HG02852 (cell line): ENCODE measurements at regions not wholly inside any gene's neighbourhood (a gene's known extent, or its start where the extent isn't known, plus 50 kb on each side); places are given as distances from the start of the nearest gene placed in this dataset.
"Not testable (repeated sequence)": the region's sequence is repeated elsewhere in the genome, so short reads cannot be mapped to it uniquely, and the experiment has no call there.

Experiments used
- ATAC-seq: cut with Tn5 transposase; IDR thresholded peaks from one replicate; pipeline ENCODE4 v1.9.1; 2021; ENCODE audit warnings: mild to moderate bottlenecking, moderate library complexity; ENCODE audit not compliant: unreplicated experiment

GRCh38 chr4:170729897-170730296 lies 640.1 kb upstream of the AADAT start:
- no peak for ATAC-seq

- no peak for ATAC-seq
Observed at GRCh38 chr4:170729236-170729635, 639.5 kb upstream of the AADAT start.

GRCh38 chr4:170724191-170724590 lies 634.4 kb upstream of the AADAT start:
- no peak for ATAC-seq

- no peak for ATAC-seq
Observed at GRCh38 chr4:170723171-170723570, 633.4 kb upstream of the AADAT start.

- ATAC-seq = no peak
Observed at GRCh38 chr4:170721812-170722373, 632.1 kb upstream of the AADAT start.

- no peak for ATAC-seq
Observed at GRCh38 chr4:170716868-170717267, 627.1 kb upstream of the AADAT start.

- no peak for ATAC-seq
Observed at GRCh38 chr4:170705907-170706306, 616.2 kb upstream of the AADAT start.

- ATAC-seq = no peak
Observed at GRCh38 chr4:170700064-170700463, 610.3 kb upstream of the AADAT start.

GRCh38 chr4:170698334-170698733 lies 608.6 kb upstream of the AADAT start:
- ATAC-seq = peak; percentile 68

GRCh38 chr4:170697845-170698244 lies 608.1 kb upstream of the AADAT start:
- ATAC-seq = peak; percentile 54

GRCh38 chr4:170697045-170697444 lies 607.3 kb upstream of the AADAT start:
- ATAC-seq = no peak

- ATAC-seq = no peak
Observed at GRCh38 chr4:170691168-170691567, 601.4 kb upstream of the AADAT start.

GRCh38 chr4:170687751-170688150 lies 598.0 kb upstream of the AADAT start:
- ATAC-seq = no peak

- ATAC-seq = not testable (repeated sequence)
Observed at GRCh38 chr4:170685701-170686100, 595.9 kb upstream of the AADAT start.

- ATAC-seq = no peak
Observed at GRCh38 chr4:170682558-170683294, 593.0 kb upstream of the AADAT start.

- not testable (repeated sequence) for ATAC-seq
Observed at GRCh38 chr4:170682087-170682486, 592.3 kb upstream of the AADAT start.

- peak; percentile 59 for ATAC-seq
Observed at GRCh38 chr4:170675568-170676262, 586.0 kb upstream of the AADAT start.

GRCh38 chr4:170674176-170674575 lies 584.4 kb upstream of the AADAT start:
- no peak for ATAC-seq

GRCh38 chr4:170672381-170672965 lies 582.7 kb upstream of the AADAT start:
- no peak for ATAC-seq

GRCh38 chr4:170671171-170671570 lies 581.4 kb upstream of the AADAT start:
- ATAC-seq = no peak

GRCh38 chr4:170667814-170668213 lies 578.1 kb upstream of the AADAT start:
- ATAC-seq = no peak

- ATAC-seq = no peak
Observed at GRCh38 chr4:170666909-170667308, 577.2 kb upstream of the AADAT start.
